Caki2 (cell line): ENCODE measurements at regions not wholly inside any gene's neighbourhood (a gene's known extent, or its start where the extent isn't known, plus 50 kb on each side); places are given as distances from the start of the nearest gene placed in this dataset.
"Not testable (repeated sequence)": the region's sequence is repeated elsewhere in the genome, so short reads cannot be mapped to it uniquely, and the experiment has no call there.

Experiments used
- DNase-seq: peaks from one replicate; pipeline ENCODE4 v3.0.0-alpha.2; 2015; ENCODE audit warnings: low read depth
- in situ Hi-C: cut with HindIII; loops from 2 replicates; pipeline ENCODE4 v1.10.0; 2016; ENCODE audit warnings: low sequenced_read_pairs, low pct_unique_long_range_greater_than_20kb, mixed read lengths

DNA sequence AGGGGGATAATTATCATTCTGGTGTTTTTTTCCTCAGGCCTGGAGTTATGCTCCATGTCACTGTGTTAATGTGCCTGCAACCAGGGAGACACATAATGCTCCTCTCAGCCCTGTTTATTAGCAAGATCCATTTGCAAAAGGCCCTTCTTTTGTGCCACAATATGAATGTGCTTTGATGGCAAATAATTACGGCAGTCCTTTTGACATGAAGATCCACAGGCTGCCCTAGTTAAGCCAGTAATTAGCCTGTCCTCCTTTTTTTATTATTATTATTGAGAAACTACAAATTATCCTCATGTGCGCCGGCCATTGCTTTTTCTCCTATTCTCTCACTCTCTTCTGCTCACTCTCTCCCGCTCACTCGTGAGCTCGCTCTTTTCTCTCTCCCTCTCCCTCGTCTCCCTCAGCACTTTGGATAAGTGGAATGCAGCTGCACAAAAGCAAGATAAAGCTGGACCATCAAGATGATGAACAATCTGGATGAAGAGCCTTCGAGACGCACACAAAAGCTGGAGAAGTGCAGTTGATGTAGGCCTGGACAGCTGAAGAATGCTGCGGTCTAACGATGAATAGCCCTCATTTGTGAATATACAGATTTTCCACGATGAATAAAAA is 762.3 kb downstream of the BCL11A start:
- in situ Hi-C loops = no loop called here
- no peak for DNase-seq

DNA sequence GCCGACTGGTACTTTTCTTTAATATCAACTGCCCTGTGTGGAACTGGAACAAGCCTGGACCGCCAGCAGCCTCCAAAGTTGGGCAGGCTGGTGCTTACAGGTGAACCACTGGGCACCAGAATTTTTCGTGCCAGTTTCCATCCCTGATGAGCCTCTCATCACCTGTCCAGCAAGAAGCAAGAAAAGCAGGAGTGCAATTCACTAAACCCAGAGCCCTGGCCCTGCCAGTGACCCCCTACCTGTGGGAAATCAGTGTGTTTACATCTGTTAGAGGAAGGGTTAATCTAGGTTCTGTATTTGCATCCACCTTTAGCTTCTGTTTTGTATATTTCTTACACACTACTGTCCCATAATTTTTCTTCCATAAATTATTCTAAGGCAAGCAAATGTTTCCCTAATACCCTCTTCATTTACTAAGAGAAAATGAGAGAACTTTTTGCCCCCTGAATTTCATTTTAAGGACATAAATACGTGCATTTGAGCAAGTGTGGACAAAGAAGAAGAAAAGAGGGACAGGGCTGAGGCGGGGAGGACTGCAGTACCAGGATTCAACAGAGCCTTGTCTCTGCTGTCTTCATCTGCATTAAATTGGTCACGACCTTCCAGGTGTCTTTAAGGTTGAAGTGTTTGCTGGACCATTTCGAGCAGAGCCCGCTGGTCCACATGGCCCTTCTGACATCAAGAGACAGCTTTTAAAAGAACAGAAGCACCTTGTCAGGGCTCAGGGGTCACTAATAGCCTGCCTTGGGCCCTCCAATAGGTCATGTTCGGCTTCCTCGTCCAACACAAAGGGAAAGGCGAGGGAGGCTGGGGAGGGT is 763.1 kb downstream of the BCL11A start:
- in situ Hi-C loops = no loop called here
- no peak for DNase-seq

DNA sequence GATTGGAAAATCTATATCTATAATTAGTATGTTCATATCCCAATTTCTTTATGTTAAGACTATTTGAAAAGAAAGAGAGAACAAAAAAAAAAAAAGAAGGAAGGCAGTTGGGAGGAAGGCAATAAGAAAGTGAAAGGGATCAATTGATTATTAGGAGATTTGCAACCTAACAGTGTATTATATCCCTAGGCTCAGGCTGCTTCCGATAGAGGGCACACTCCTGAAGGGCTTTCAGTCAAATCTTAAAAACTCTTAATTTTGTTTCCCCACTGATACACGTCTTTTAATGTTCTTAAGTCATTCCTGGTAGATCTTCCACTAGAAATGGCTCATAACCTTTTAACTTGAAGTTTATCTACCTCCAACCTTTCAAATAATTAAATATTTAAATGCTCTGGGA is 763.9 kb downstream of the BCL11A start:
- in situ Hi-C loops = no loop called here
- DNase-seq = no peak

DNA sequence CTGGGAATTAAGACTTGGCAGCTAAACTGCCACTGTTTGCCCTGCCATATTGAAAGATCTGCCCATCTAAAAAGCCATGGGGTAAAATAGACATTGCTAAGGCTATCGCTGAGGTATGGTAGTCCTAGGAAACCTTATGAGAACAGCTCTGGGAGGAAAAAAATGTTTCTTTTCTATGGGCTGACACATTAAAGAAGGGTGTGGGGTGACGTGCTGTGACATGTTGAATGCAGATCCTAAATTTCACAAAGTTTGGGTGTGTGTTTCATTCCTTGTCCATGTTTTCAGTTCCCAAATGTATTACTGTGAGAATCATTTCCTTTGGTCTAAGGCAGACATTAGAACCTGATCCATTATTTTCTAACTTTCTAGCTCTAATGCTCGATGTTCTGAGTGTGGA is 766.4 kb downstream of the BCL11A start:
- no peak for DNase-seq
- in situ Hi-C loops = no loop called here

DNA sequence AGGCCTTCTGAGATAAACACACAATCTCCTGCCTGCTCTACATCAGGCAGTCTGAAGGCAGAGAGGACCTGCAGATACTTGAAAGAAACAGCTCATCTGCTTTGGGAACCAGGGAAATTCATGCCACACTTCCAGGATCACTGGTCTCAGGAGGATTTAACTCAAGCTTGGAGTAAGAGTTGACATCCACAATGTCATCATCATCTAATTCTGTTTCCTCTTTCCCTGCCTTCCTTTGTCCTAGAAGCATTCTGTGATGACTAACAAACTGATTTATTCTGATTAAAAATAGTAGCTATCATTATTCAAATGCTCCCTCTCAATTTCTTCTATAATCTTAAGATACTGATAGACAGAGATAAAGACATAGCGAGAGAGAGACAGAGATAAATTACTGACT is 766.8 kb downstream of the BCL11A start:
- in situ Hi-C loops = no loop called here
- DNase-seq = no peak

DNA sequence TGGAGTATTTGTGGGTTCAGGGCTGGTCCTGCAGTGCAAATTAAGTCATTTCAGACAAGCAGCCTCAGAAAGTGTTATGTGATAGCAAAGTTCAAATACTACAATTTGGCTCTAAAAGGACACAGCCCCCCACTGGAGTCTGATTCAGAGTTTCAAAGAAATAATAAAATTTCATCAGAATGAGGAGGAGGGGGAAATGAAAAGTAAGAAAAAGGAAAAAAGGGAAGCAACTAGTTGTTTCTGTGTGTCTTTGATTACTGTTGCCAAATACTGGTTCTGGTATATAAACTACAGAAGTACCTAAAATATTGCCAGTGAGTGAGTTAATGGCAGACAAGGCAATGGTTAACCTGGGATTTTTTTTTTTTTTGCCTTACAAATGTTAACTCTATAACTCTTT is 773.9 kb downstream of the BCL11A start:
- in situ Hi-C loops = no loop called here
- no peak for DNase-seq

DNA sequence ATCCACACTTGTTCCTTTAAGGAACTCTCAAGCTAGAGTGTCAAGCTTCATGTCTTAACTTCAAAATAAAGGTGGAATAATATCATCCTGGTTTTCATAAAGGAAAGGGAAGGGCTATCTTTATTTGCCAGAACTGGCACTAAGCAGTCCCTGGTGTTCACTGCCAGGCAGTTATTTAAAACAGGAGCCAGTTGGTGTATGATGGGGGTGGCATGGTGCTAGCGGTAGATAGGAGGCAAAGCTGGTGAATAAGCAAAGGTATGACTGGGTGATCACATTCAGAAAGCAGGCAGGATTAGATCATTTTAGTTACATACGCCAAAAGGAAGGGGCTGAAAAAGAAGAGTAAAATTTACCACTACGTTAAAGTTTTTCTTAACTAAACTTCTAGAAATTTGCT is 776.3 kb downstream of the BCL11A start:
- in situ Hi-C loops = no loop called here
- DNase-seq = no peak

DNA sequence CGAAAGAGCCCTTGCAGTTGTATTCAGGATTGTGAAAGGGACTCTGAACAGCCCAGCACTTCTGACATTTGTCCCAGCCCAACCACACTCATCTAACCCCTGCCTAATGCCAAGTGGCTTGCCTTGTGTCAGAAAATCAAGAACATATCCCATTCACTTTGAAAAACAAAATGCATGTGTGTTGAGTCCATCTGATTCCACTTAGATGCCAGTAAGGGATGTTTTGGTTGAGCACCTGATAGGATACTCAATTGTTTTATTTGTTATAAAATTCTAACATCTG is 776.8 kb downstream of the BCL11A start:
- in situ Hi-C loops = no loop called here
- no peak for DNase-seq

DNA sequence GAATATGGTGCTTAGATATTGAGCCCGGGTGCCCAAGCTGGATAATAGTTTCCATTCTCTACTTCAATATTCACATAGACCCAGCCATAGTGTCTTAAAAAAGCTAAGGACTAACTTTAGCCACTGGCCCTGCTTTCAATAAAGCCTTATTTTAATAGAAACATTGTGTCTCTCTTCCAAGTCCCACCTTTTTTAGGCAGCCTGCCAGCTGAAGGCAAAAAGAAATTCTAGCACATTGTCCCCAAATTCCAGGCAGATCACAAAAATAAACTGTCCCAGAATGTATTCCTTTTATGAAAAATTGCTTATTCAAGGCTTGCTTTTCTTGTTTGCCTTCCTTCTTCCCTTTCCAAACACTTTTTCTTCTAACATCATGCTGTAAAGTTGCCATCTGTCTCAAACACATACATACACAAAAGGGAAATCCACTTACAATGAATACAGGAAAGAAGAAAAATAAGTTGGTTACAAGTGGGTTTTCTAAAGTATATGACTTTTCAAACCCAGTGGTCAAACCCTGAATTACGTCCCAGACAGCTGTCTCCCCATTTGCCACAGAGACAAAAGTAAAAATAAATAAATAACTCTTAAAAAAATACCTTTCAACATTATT is 778.5 kb downstream of the BCL11A start:
- in situ Hi-C loops = no loop called here
- no peak for DNase-seq

DNA sequence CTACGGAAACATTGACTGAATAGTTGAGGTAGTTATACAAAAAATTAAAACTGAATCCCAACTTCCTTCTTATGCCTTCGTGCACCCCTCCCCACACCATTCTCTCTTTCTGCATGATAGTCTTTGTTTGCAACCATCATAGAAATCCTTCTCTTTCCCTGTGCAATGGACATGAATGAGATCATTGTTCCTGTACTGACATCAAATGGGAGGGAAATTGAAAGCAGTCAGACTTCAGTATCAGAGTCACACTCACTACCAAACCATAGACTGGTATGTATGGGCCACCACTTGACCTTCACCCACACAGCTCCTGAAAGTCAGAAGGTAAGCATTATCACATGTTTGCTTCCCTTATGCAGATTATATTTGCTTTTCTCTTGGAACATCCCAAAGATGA is 782.8 kb downstream of the BCL11A start:
- in situ Hi-C loops = no loop called here
- no peak for DNase-seq

DNA sequence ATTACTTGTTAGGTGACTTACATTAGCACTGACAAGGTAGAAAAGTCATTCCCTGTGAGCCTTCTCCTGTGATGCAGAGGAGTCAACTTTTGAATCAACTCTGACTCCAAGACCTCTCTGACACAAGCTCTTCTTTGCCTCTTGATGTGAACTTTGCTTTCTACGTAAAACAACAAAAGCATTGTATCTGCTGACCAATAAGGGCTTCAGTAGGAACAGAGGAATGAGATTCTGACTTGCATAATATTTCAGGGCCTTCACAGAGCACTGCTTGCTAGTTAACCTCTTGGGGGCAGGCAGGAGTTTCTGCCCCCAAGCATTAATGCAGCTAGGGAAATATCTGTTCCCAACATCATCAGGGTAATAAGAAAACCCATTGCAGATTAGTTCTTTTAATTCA is 791.5 kb downstream of the BCL11A start:
- DNase-seq = no peak
- in situ Hi-C loops = no loop called here

DNA sequence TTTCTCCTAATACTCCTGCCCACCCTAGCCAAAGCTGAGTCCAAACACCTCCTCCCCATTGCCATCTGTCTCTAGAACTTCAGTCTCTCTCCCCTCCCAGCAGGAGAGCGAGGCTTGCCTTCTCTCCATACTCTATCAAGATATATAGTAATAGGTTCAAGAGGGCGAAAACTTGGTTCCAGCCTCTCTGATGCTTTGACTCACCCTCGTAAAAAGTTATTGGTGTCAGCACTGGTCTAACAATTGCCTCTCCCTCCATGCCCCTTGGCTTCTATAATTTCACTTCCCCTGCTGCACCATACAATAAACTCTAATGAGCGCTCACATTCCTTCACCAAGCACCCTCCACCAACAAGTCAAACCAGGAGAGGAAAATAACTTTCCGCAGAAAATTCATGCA is 797.3 kb downstream of the BCL11A start:
- DNase-seq = no peak
- in situ Hi-C loops = no loop called here

DNA sequence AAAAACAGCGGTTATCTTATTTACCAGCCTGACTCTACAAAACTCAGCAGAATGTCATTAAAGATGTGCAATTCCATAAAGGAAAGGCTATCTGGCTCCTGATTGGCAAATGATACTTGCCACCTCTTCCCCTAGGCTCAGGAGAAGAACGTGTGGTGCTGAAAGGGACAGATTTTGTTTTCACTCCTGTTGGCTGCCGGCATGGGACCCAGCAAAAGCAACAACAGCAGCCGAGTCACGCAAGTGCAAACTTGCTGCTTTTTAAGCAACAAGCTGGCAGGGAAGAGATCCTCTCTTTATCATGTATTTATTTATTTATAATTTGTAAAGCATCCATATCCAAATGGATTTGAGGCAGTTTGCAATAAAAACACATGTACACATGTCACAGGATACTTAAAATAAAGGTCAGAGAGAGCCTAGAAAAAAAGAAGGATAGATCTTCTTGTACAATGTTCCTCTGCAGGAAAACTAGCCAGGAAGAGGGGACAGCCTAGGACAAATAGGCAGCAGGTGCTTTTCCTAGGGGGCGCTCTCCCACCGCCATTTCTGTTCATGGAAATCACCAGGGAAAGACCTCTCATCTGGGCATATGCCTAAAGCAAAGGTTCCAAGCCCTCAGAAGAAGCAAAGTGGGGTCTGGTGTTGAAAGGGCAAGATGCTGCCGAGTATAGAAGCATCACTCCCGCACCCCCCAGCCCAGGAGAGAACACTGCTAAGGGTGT is 799.3 kb downstream of the BCL11A start:
- in situ Hi-C loops = no loop called here
- DNase-seq = no peak

DNA sequence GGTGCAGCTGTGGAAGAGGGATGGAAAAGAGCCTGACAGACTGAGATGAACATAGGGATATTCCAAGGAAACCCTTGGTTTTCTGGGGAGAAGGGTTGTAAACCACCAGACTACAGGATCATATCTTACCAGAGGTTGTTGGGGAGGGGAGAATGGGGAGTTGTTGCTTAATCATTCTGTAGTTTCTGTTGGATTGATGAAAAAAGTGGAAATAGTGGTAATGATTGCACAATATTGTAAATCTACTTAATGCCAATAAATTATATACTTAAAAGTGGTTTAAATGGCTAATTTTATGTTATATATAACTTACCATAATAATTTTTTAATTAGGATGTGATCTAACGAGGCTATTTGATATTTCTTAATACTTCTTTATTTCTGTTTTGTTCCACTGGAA is 800.9 kb downstream of the BCL11A start:
- DNase-seq = no peak
- in situ Hi-C loops = no loop called here

DNA sequence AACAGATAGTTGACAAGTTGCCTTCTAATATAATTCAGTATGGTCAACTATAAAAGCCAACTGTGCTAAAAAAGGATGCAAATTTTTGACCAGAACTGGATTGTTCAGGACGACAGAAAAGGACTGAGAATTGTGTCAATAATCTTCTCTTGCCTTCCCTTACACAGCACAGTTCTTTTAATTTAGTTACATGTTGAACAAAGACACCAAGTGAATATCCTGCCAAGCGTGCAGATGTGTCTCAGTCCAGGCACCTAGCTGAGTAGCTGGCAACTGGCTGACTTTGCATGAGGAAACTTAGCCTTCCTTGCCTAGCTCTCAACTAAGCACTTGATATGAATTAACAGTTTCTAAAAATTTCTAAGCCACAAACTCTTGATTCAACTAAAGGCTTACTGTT is 801.4 kb downstream of the BCL11A start:
- in situ Hi-C loops = no loop called here
- no peak for DNase-seq

DNA sequence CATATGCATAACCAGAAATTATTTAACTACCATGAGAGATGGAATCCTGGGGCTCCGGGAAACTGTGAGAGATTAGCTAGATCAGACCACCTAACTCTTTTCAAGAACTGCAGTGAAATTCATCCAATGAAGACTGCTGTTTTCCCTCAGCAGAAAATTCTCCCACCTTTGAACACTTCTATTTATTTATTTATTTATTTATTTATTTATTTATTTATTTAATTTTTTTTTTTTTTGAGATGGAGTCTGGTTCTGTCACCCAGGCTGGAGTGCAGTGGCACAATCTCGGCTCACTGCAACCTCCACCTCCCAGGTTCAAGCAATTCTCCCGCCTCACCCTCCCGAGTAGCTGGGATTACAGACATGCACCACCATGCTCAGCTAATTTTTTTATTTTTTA is 802.2 kb downstream of the BCL11A start:
- in situ Hi-C loops, DNase-seq: not testable (repeated sequence)

DNA sequence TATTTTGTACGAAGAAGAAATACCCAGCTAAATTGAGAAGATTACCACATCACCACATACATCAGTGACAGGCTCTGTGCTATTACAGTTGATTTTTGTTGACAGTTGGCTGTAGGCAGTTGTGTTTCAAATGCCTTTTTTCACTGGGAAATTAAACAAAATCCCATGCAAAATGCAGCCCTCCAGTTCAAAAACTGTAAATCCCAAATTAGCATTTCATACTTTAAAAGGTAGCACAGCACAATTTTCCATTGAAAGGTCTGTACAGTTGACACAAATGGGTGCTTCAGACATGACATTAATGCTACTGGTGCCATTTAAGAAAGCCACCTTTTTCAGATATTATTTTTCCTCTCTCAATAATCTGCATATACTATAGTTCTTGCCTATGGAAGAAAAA is 807.2 kb downstream of the BCL11A start:
- in situ Hi-C loops = no loop called here
- no peak for DNase-seq

DNA sequence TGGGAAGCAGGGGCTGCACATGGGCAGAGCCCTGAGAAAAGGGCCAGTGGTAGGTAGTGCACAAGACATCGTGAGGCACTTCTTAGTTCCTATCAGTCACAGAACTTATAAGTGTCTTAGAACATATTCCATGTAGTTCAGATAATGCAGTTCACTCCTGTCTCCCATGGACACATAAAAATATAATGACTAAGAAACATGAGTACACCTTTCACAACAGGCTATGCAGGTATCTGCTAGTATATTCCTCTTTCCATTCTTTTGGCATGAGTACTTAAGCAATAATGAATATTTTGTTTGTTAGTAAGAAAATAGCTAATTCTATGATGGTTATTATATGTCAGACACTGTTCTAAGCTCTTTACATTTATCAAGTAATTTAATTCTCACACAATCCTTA is 808.4 kb downstream of the BCL11A start:
- in situ Hi-C loops = no loop called here
- no peak for DNase-seq

DNA sequence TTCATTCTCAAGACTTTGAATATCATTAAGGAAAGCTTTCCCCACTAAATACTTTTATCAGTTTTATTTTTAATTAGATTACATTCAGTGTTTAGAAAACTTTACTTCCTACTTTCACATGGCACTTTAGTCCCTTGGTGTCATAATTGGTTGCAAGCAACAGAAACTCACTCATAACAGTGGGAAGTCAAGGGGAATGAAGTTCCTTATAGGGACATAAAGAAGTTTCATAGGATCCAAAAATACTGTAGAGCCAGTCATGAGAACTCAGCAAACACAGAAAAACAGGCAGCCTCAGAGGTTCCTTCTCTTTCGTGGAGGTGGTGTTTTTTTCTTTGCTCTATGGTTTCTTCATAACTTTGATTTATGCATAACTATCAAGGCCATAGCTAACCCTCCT is 809.0 kb downstream of the BCL11A start:
- in situ Hi-C loops = no loop called here
- no peak for DNase-seq
